Omental fat pad (tissue), 3 donors: ENCODE measurements at regions not wholly inside any gene's neighbourhood (a gene's known extent, or its start where the extent isn't known, plus 50 kb on each side); places are given as distances from the start of the nearest gene placed in this dataset.

Experiments
- ATAC-seq: fragments of 150-250 bp; one replicate; pipeline ENCODE4 v1.9.1; 2016; ENCODE audit warnings: mild to moderate bottlenecking, moderate library complexity; ENCODE audit not compliant: low FRiP score
- DNase-seq: peaks from one replicate; pipeline ENCODE4 v3.0.0-alpha.2; 2019; ENCODE audit warnings: low spot score
- CTCF ChIP-seq, 3 donors: fragments of 450-650 bp; IDR thresholded peaks; one replicate each; pipeline ENCODE4 v1.5.1; 2016 to 2017; ENCODE audit warnings: antibody characterized with exemption in 3 of 3, mild to moderate bottlenecking in 3 of 3, moderate library complexity in 2 of 3

- DNase-seq (no peak), ATAC-seq (no peak)
- TF ChIP-seq CTCF (IDR thresholded peaks at IDR 0.05): no peak
Measured at GRCh38 chr16:47984669-47985068, 171.1 kb downstream of the ABCC12 start.

- no peak for ATAC-seq
- DNase-seq: no peak
- TF ChIP-seq CTCF (IDR thresholded peaks at IDR 0.05): no peak
Measured at GRCh38 chr16:47983999-47984580, 171.7 kb downstream of the ABCC12 start.

GRCh38 chr16:47980212-47980611 lies 175.6 kb downstream of the ABCC12 start:
- ATAC-seq: no peak
- no peak for TF ChIP-seq CTCF (IDR thresholded peaks at IDR 0.05)

GRCh38 chr16:47979616-47980182 lies 176.1 kb downstream of the ABCC12 start:
- TF ChIP-seq CTCF (IDR thresholded peaks at IDR 0.05): no peak
- DNase-seq (no peak), ATAC-seq (no peak)

More at GRCh38 chr16:47980212-47980611, 175.6 kb downstream of the ABCC12 start:
- DNase-seq: no peak

GRCh38 chr16:47979164-47979520 lies 176.7 kb downstream of the ABCC12 start:
- TF ChIP-seq CTCF (IDR thresholded peaks at IDR 0.05): no peak
- DNase-seq (no peak), ATAC-seq (no peak)

- DNase-seq (no peak), ATAC-seq (no peak)
- TF ChIP-seq CTCF (IDR thresholded peaks at IDR 0.05): no peak
Measured at GRCh38 chr16:47978491-47979163, 177.2 kb downstream of the ABCC12 start.

- DNase-seq: no peak
- TF ChIP-seq CTCF (IDR thresholded peaks at IDR 0.05): no peak
- no peak for ATAC-seq
Measured at GRCh38 chr16:47977802-47978201, 178.0 kb downstream of the ABCC12 start.
